Skeletal muscle cell (primary cell): ENCODE measurements at regions not wholly inside any gene's neighbourhood (a gene's known extent, or its start where the extent isn't known, plus 50 kb on each side); places are given as distances from the start of the nearest gene placed in this dataset.

ENCODE experiments used
- DNase-seq: peaks from one replicate; pipeline ENCODE4 v3.0.0-alpha.2; 2010; ENCODE audit warnings: low read depth
- H3K4me3 ChIP-seq: 2 replicates; pipeline ENCODE4 v1.5.1; 2011; ENCODE audit warnings: low read depth, mild to moderate bottlenecking, control low read depth, low read length, moderate library complexity

DNA sequence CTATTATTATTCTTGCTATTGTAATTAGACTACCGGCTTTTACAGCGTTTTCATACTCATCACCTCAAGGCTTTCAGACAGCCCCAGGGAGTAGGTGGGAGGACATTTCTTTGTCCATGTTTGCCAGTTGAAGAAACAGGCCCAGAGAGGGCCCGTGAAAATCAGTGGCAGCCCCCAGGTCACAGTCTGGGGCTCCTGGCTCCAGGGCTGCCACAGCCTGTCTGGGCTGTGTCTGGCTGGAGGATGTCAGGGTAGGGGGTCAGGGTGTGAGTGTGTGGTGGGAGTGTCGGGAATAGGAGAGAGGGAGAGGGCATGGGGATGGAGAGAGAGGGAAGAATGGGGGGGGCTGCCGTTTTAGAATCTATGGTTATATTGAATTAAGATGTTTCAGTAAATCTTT is 118.2 kb upstream of the TLE3 start:
- no peak for DNase-seq
- no peak overlapping the region for H3K4me3 ChIP-seq

DNA sequence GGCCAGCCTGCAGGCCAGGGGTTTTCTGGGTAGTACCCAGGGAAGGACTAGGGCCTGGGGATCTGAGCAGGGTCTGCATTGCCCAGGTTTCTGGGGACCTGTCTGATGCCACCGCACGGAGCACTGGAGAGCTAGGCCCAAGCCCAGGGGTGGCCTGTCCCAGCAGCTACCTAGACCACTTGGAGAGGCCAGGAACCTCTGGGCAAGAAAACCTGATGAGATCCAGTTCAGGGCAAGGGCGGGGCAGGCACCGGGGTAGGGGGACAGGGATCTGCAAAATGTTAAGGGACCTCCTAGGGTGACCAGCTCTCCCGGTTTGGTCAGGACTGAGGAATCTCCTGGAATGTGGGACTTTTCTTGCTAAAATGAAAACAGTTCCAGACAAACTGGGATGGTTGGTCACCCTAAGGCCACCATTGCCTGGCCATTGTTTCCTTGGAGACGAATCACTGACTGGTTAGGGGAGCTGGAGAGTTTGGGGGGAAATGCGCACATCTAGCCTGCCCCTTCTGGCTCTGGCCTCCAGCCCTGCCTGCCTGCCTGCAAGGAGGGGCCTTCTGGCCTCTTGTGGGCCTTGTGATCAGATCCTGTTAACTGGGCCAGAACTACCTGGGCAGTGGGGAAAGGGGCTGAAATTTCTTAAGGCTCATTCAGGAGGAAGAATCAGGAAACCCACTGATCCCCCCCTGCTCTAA is 117.4 kb upstream of the TLE3 start:
- no peak overlapping the region for H3K4me3 ChIP-seq
- no peak for DNase-seq

DNA sequence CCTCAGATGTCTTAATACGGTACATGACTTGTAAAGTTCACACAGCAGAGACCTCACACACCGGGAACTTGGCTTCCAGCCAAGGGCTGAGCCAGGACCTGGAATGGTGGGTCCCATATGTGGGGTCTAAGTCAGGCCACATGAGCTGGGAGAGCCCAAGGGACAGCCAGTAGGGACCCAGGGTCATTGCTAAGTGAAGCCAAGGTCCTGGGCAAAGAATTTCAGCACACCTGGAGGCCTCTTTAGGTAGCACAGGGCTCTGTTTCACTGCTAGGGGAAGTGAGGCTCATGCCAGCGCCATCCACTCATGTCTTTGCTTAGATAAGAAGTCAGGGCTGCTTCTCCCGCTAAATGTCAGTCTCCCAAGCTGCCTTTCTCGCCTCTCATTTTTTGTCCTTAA is 116.6 kb upstream of the TLE3 start:
- no peak overlapping the region for H3K4me3 ChIP-seq
- DNase-seq: no peak

DNA sequence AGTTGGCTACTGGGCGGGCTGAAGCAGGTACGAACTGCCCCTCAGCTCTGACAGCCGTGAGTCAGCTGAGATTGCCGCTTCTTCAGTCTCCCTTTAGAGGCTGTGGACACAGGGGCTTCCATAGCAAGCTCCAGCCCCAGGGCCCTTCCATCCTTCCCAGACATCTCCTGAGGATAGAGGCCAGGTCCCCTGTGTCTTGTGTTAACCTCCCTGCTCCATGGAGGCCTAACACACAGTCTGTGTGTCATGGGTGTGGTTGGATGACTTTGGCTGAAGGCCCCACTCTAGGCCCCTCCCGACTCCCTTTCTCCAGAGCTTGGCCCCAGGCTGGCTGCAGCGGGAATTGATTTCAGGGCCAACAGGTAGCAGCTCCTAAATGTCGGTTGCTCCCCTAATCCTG is 116.1 kb upstream of the TLE3 start:
- H3K4me3 ChIP-seq: no peak overlapping the region
- no peak for DNase-seq

GRCh38 chr15:70212963-70213315 is 115.2 kb upstream of the TLE3 start:
- no peak for DNase-seq

GRCh38 chr15:70212286-70212962 is 114.7 kb upstream of the TLE3 start:
- DNase-seq: no peak
- no peak overlapping the region for H3K4me3 ChIP-seq

More at GRCh38 chr15:70212963-70213315, 115.2 kb upstream of the TLE3 start:
- no peak overlapping the region for H3K4me3 ChIP-seq

DNA sequence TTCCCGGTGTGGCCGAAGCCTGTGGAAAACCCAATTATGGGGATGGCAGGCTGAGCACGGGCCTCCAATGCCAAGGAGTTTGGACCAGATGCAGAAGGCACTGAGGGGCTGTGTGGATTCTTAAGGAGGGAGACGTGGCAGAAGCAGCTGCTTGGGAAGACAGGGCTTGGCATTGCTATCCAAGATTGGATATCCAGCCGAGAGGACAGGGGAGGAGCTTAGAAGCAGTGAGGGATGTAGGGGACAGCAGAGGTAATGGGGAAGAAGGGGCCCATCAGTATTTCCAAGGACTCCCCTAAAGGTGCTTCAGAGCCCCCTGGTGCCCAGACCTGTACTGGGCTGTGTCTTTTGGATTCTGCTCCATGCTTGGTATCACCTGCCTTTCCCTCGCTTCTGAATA is 112.8 kb upstream of the TLE3 start:
- DNase-seq: no peak

GRCh38 chr15:70210076-70210475 is 112.4 kb upstream of the TLE3 start:
- no peak overlapping the region for H3K4me3 ChIP-seq
- no peak for DNase-seq

More for the DNA sequence above, 112.8 kb upstream of the TLE3 start:
- no peak overlapping the region for H3K4me3 ChIP-seq

GRCh38 chr15:70209499-70209898 is 111.8 kb upstream of the TLE3 start:
- no peak for DNase-seq

GRCh38 chr15:70208332-70208731 is 110.6 kb upstream of the TLE3 start:
- H3K4me3 ChIP-seq: no peak overlapping the region
- DNase-seq: no peak

More at GRCh38 chr15:70209499-70209898, 111.8 kb upstream of the TLE3 start:
- H3K4me3 ChIP-seq: no peak overlapping the region

GRCh38 chr15:70206668-70207067 is 109.0 kb upstream of the TLE3 start:
- H3K4me3 ChIP-seq: no peak overlapping the region
- no peak for DNase-seq

GRCh38 chr15:70204652-70205051 is 106.9 kb upstream of the TLE3 start:
- DNase-seq: no peak
- H3K4me3 ChIP-seq: no peak overlapping the region

GRCh38 chr15:70203981-70204560 is 106.4 kb upstream of the TLE3 start:
- H3K4me3 ChIP-seq: no peak overlapping the region
- DNase-seq: no peak

- no peak for DNase-seq
- H3K4me3 ChIP-seq: no peak overlapping the region
These were observed 105.0 kb upstream of the TLE3 start for GRCh38 chr15:70202756-70203155.

GRCh38 chr15:70201425-70201775 is 103.7 kb upstream of the TLE3 start:
- DNase-seq: no peak
- H3K4me3 ChIP-seq: no peak overlapping the region

DNA sequence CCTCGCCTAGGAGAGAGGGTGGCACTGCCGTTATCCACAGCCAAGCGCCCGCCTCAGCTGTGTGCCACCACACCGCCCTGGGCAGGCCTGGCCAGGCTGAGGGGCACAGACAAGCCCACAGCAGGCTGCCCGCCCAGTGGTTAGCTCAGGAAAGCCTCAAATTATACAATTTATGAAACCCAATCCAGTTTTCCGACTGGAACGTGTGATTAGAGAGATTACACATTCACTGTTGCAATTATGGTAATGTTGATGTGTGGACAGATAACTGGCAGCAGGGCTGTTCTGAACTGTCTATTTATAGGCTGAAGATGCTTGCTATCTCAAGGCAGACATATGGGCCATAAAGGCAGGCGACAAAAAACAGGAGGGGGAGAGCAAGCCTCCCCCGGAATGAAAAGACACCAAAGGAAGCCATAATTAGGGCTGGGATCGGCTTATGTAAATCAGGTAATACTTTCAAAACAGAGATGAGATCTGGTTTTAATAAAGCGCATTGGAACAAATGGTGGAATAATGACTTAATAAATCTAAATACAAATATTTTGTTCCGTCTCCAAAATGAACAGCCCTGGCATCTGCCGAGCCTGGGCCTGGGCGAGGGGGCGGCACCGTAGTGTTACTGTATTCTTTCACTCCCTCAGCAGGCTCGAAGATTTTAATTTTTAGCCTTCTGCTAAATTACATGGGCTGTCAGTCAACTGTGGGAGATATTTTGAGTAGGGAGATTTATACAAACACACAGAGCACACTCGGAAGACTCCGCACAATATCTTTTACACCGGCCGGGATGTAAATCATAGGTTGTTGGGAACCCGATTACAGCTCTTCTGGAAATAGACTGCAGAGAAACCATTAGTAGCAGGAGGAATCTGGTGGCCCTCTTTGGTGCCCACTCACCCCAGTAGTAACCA is 103.1 kb upstream of the TLE3 start:
- H3K4me3 ChIP-seq: no peak overlapping the region
- no peak for DNase-seq

- DNase-seq: no peak
- no peak overlapping the region for H3K4me3 ChIP-seq
These were observed 102.1 kb upstream of the TLE3 start for GRCh38 chr15:70199540-70200410.

DNA sequence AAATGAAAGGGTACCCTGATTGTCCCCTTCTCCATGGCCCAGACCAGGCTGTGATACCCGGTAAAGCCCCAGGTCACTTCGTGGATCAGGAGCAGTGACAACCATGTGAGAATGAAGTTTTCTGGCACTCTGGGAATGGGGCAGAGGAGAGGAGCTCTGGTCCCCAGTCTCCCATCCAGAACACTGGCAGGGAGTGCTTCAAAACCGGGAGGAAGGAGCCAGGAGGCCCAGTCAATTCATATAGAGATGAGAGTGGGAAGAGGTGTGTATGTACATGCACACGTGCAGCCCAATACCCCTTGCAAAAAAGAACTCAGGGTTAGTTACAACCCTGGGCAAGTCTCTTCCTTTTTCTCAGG is 101.4 kb upstream of the TLE3 start:
- no peak for DNase-seq
- H3K4me3 ChIP-seq: no peak overlapping the region

GRCh38 chr15:70198441-70199123 is 100.9 kb upstream of the TLE3 start:
- DNase-seq: no peak
- H3K4me3 ChIP-seq: no peak overlapping the region
